Lung (tissue), 11 donors: ENCODE measurements at regions not wholly inside any gene's neighbourhood (a gene's known extent, or its start where the extent isn't known, plus 50 kb on each side); places are given as distances from the start of the nearest gene placed in this dataset.

Experiments
- ATAC-seq: fragments of 200-7000 bp; cut with Tn5 transposase; one replicate; pipeline ENCODE4 v1.9.1; 2020; ENCODE audit warnings: moderate number of reproducible peaks; ENCODE audit not compliant: insufficient read depth, low FRiP score
- DNase-seq, 3 donors: peaks; one replicate each; pipeline ENCODE4 v3.0.0-alpha.2; 2013 to 2017
- H3K27ac ChIP-seq, 2 donors: one replicate each; pipeline ENCODE4 v1.5.1; 2013; ENCODE audit warnings: mild to moderate bottlenecking in 2 of 2, moderate library complexity in 2 of 2, control low read depth in 1 of 2, inconsistent platforms in 1 of 2, low read depth in 1 of 2, low read length in 1 of 2
- H3K27me3 ChIP-seq, 3 donors: one replicate each; pipeline ENCODE4 v1.5.1; 2013; ENCODE audit warnings: low read length in 2 of 3; ENCODE audit not compliant: control insufficient read depth in 3 of 3, insufficient read depth in 3 of 3
- H3K36me3 ChIP-seq, 4 donors: one replicate each; pipeline ENCODE4 v1.5.1; 2013; ENCODE audit warnings: low read length in 4 of 4, mild to moderate bottlenecking in 1 of 4, moderate library complexity in 1 of 4; ENCODE audit not compliant: control insufficient read depth in 4 of 4, insufficient read depth in 4 of 4
- H3K4me1 ChIP-seq, 5 donors: one replicate each; pipeline ENCODE4 v1.5.1; 2013; ENCODE audit warnings: low read length in 5 of 5, mild to moderate bottlenecking in 2 of 5, moderate library complexity in 1 of 5; ENCODE audit not compliant: control insufficient read depth in 5 of 5, insufficient read depth in 5 of 5
- H3K4me3 ChIP-seq: one replicate; pipeline ENCODE4 v1.5.1; 2013; ENCODE audit warnings: mild to moderate bottlenecking, control low read depth, moderate library complexity
- H3K9ac ChIP-seq, 2 donors: one replicate each; pipeline ENCODE4 v1.5.1; 2013; ENCODE audit warnings: low read length in 2 of 2, control low read depth in 1 of 2; ENCODE audit not compliant: insufficient read depth in 1 of 2
- H3K9me3 ChIP-seq, 4 donors: one replicate each; pipeline ENCODE4 v1.5.1; 2013; ENCODE audit warnings: low read length in 3 of 4, mild to moderate bottlenecking in 1 of 4, moderate library complexity in 1 of 4; ENCODE audit not compliant: control insufficient read depth in 4 of 4, insufficient read depth in 3 of 4
- CTCF ChIP-seq: IDR thresholded peaks from 2 replicates; pipeline ENCODE4 v1.5.1; 2012; ENCODE audit warnings: mild to moderate bottlenecking; ENCODE audit errors: control extremely low read depth, extremely low read depth
- WGBS, 2 donors: extraction: QIAGEN DNeasy Blood & Tissue Kit; methylation state at CpG; one replicate each; pipeline ENCODE4 v1.1.7; 2013; 5-methylcytosine and 5-hydroxymethylcytosine counted together
- donor health status: control.
- donor health status: control.
- donor health status: Bipolar disorder and iron deficiency.
- donor health status: healthy.
- donor health status: DM: yes; HTN: yes; CAD: no.

- Histone ChIP-seq H3K27me3 (no peaks in the 10 kb centered on the region), H3K9ac (no peak overlapping the region), H3K4me3 (no peak overlapping the region), H3K27ac (no peak overlapping the region), H3K9me3 (no peaks in the 10 kb centered on the region), H3K36me3 (no peaks in the 10 kb centered on the region), H3K4me1 (no peaks in the 10 kb centered on the region)
- ATAC-seq = no peak
- no peak for DNase-seq
- no peak for TF ChIP-seq CTCF
These were observed 85.1 kb downstream of the SLC24A2 start for GRCh38 chr9:19703702-19704101.

GRCh38 chr9:19701991-19702390 lies 86.8 kb downstream of the SLC24A2 start:
- no peak for TF ChIP-seq CTCF
- no peak overlapping the region for H3K4me3 ChIP-seq
- DNase-seq = no peak
- no peak overlapping the region for H3K9ac ChIP-seq
- WGBS, 2 donors = 60 to 66% methylated on average over 2 of the region's 2 CpGs
- no peak overlapping the region for H3K27ac ChIP-seq
- H3K4me1 ChIP-seq = no peaks in the 10 kb centered on the region
- no peak for ATAC-seq
- H3K9me3 ChIP-seq = no peaks in the 10 kb centered on the region
- H3K27me3 ChIP-seq = no peaks in the 10 kb centered on the region
- H3K36me3 ChIP-seq = no peaks in the 10 kb centered on the region

- H3K9me3 ChIP-seq = no peaks in the 10 kb centered on the region
- no peak for TF ChIP-seq CTCF
- ATAC-seq (no peak), DNase-seq (no peak)
- WGBS, 2 donors = 89 to 92% methylated on average over 6 of the region's 6 CpGs
- H3K4me1 ChIP-seq = no peaks in the 10 kb centered on the region
- H3K4me3 ChIP-seq = no peak overlapping the region
- H3K9ac ChIP-seq = no peak overlapping the region
- H3K27ac ChIP-seq = no peak overlapping the region
- no peaks in the 10 kb centered on the region for H3K36me3 ChIP-seq
- H3K27me3 ChIP-seq = no peaks in the 10 kb centered on the region
These were observed 87.6 kb downstream of the SLC24A2 start for GRCh38 chr9:19701274-19701673.

- Histone ChIP-seq H3K27ac (no peak overlapping the region), H3K27me3 (no peaks in the 10 kb centered on the region), H3K9me3 (no peaks in the 10 kb centered on the region), H3K9ac (no peak overlapping the region), H3K4me3 (no peak overlapping the region), H3K4me1 (no peaks in the 10 kb centered on the region), H3K36me3 (no peaks in the 10 kb centered on the region)
- no peak for TF ChIP-seq CTCF
- no peak for DNase-seq
- WGBS, 2 donors = 67 to 79% methylated on average over 3 of the region's 3 CpGs
- no peak for ATAC-seq
These were observed 88.1 kb downstream of the SLC24A2 start for GRCh38 chr9:19700699-19701098.
